IMR-90 (cell line): ENCODE measurements at regions not wholly inside any gene's neighbourhood (a gene's known extent, or its start where the extent isn't known, plus 50 kb on each side); places are given as distances from the start of the nearest gene placed in this dataset.

Source experiments
- ATAC-seq: fragments of 200-7000 bp; cut with Tn5 transposase; 2 replicates; pipeline ENCODE4 v1.9.1; 2020; ENCODE audit warnings: low read depth, mild to moderate bottlenecking, moderate library complexity
- BruUV-seq: library from RNA; stranded (reverse); fragments of 400-500 nt; replicated peaks from 2 replicates; lab custom pipeline; 2021; lab: Mats Ljungman, UMichigan
- CTCF ChIA-PET: fragments of 300-600 bp; formaldehyde crosslinking; extraction: SDS; loops from one replicate; lab custom pipeline; 2021; ENCODE audit warnings: antibody characterized with exemption; lab: Yijun Ruan, JAX
- POLR2A ChIA-PET: fragments of 300-600 bp; sonication (Branson Sonifier 250); formaldehyde crosslinking; loops from one replicate; lab custom pipeline; 2022; ENCODE audit warnings: antibody characterized with exemption; ENCODE audit not compliant: unreplicated experiment; lab: Charles Lee
- DNase-seq: peaks from one replicate; pipeline ENCODE4 v3.0.0; 2013
- H2AFZ ChIP-seq: replicated peaks from 2 replicates; pipeline ENCODE3; 2013; ENCODE audit warnings: low read length, mild to moderate bottlenecking; ENCODE audit not compliant: poor library complexity
- H2AK5ac ChIP-seq: 2 replicates; pipeline ENCODE4 v1.6.1; 2013; ENCODE audit warnings: low read depth, low read length, inconsistent platforms
- H2AK9ac ChIP-seq: replicated peaks from 2 replicates; pipeline ENCODE3; 2013; ENCODE audit warnings: mild to moderate bottlenecking, low read depth, low read length, moderate library complexity; ENCODE audit not compliant: poor library complexity
- H2BK120ac ChIP-seq: 2 replicates; pipeline ENCODE4 v1.6.1; 2013; ENCODE audit warnings: low read depth, low read length, inconsistent platforms
- H2BK15ac ChIP-seq: 3 replicates; pipeline ENCODE4 v1.6.1; 2013; ENCODE audit warnings: low read depth, low read length, inconsistent platforms
- H2BK20ac ChIP-seq: 2 replicates; pipeline ENCODE4 v1.6.1; 2013; ENCODE audit warnings: low read depth, mild to moderate bottlenecking, inconsistent platforms, low read length, moderate library complexity
- H2BK5ac ChIP-seq: 2 replicates; pipeline ENCODE4 v1.6.1; 2013; ENCODE audit warnings: mild to moderate bottlenecking, low read depth, low read length, inconsistent platforms; ENCODE audit not compliant: poor library complexity, severe bottlenecking
- H3K14ac ChIP-seq: replicated peaks from 2 replicates; pipeline ENCODE4 v1.6.1; 2013; ENCODE audit warnings: low read depth, low read length, inconsistent platforms
- H3K18ac ChIP-seq: 2 replicates; pipeline ENCODE4 v1.6.1; 2013; ENCODE audit warnings: low read depth, low read length, control low read depth
- H3K23ac ChIP-seq: 2 replicates; pipeline ENCODE4 v1.6.1; 2013; ENCODE audit warnings: low read depth, low read length, inconsistent platforms
- H3K27ac ChIP-seq: 2 replicates; pipeline ENCODE4 v1.5.1; 2013; ENCODE audit warnings: mild to moderate bottlenecking, control low read depth, low read length; ENCODE audit not compliant: insufficient read depth
- H3K27me3 ChIP-seq: 2 replicates; pipeline ENCODE4 v1.6.1; 2013; ENCODE audit warnings: low read length; ENCODE audit not compliant: control insufficient read depth, insufficient read depth
- H3K36me3 ChIP-seq: 2 replicates; pipeline ENCODE4 v1.6.1; 2013; ENCODE audit warnings: low read length, mixed read lengths; ENCODE audit not compliant: control insufficient read depth, insufficient read depth
- H3K4ac ChIP-seq: 2 replicates; pipeline ENCODE4 v1.6.1; 2013; ENCODE audit warnings: low read depth, low read length, inconsistent platforms
- H3K4me1 ChIP-seq: 2 replicates; pipeline ENCODE4 v1.6.1; 2013; ENCODE audit warnings: low read length, mixed read lengths; ENCODE audit not compliant: control insufficient read depth, insufficient read depth
- H3K4me2 ChIP-seq: 2 replicates; pipeline ENCODE4 v1.6.1; 2013; ENCODE audit warnings: low read depth, mild to moderate bottlenecking, control low read depth, low read length, moderate library complexity
- H3K4me3 ChIP-seq: 2 replicates; pipeline ENCODE4 v1.5.1; 2013; ENCODE audit warnings: low read depth, mild to moderate bottlenecking, control low read depth, low read length, moderate library complexity; ENCODE audit not compliant: insufficient read depth
- H3K56ac ChIP-seq: 2 replicates; pipeline ENCODE4 v1.6.1; 2013; ENCODE audit warnings: low read length, inconsistent platforms; ENCODE audit not compliant: insufficient read depth; ENCODE audit errors: extremely low read depth
- H3K79me1 ChIP-seq, 2 experiments: 2 replicates each; pipeline ENCODE4 v1.6.1; 2013; ENCODE audit warnings: low read length in 2 of 2, inconsistent platforms in 1 of 2, low read depth in 1 of 2
- H3K9ac ChIP-seq: 2 replicates; pipeline ENCODE4 v1.6.1; 2013; ENCODE audit warnings: low read depth, low read length, control low read depth
- H3K9me1 ChIP-seq: 2 replicates; pipeline ENCODE4 v1.6.1; 2013; ENCODE audit warnings: low read length, inconsistent platforms; ENCODE audit not compliant: insufficient read depth
- H3K9me3 ChIP-seq: 2 replicates; pipeline ENCODE4 v1.6.1; 2013; ENCODE audit warnings: low read length; ENCODE audit not compliant: control insufficient read depth, insufficient read depth
- H4K20me1 ChIP-seq: 2 replicates; pipeline ENCODE4 v1.6.1; 2013; ENCODE audit warnings: low read length, inconsistent platforms; ENCODE audit not compliant: insufficient read depth
- H4K5ac ChIP-seq: 2 replicates; pipeline ENCODE4 v1.6.1; 2013; ENCODE audit warnings: mild to moderate bottlenecking, low read depth, low read length, control low read depth
- H4K8ac ChIP-seq, 2 experiments: 2 replicates each; pipeline ENCODE4 v1.6.1; 2013; ENCODE audit warnings: low read depth in 2 of 2, low read length in 2 of 2, control low read depth in 1 of 2, inconsistent platforms in 1 of 2
- H4K91ac ChIP-seq: 2 replicates; pipeline ENCODE4 v1.6.1; 2013; ENCODE audit warnings: low read depth, low read length, inconsistent platforms; ENCODE audit not compliant: insufficient read depth
- BHLHE40 ChIP-seq: fragments of 150-350 bp; IDR thresholded peaks from 2 replicates; pipeline ENCODE4 v1.6.1; 2016; ENCODE audit warnings: mild to moderate bottlenecking, low read depth, low read length
- CHD1 ChIP-seq: IDR thresholded peaks from 2 replicates; pipeline ENCODE4 v1.6.1; 2012; ENCODE audit warnings: low read depth, low read length, improper control_type of control experiment
- FOS ChIP-seq: fragments of 150-350 bp; IDR thresholded peaks from 2 replicates; pipeline ENCODE4 v1.6.1; 2016; ENCODE audit warnings: low read depth, low read length
- MAFK ChIP-seq: IDR thresholded peaks from 2 replicates; pipeline ENCODE4 v1.6.1; 2012; ENCODE audit warnings: low read depth, low read length, improper control_type of control experiment
- MAZ ChIP-seq: IDR thresholded peaks from 2 replicates; pipeline ENCODE4 v1.6.1; 2012; ENCODE audit warnings: low read depth, mild to moderate bottlenecking, low read length, improper control_type of control experiment, moderate library complexity, borderline replicate concordance
- NFE2L2 ChIP-seq: fragments of 150-350 bp; IDR thresholded peaks from 2 replicates; pipeline ENCODE4 v1.6.1; 2016; ENCODE audit warnings: low read depth, mild to moderate bottlenecking, low read length
- POLR2A ChIP-seq: IDR thresholded peaks from 2 replicates; pipeline ENCODE4 v1.6.1; 2012; ENCODE audit warnings: mild to moderate bottlenecking, low read depth, low read length
- RFX5 ChIP-seq: IDR thresholded peaks from 2 replicates; pipeline ENCODE4 v1.8.0; 2012; ENCODE audit warnings: low read depth, mild to moderate bottlenecking, low read length, moderate library complexity
- WGBS, 2 experiments: methylation state at CpG; one replicate each; pipeline versions ENCODE4 v1.1.5 to v1.1.7; 2013; ENCODE audit warnings: missing lambda C conversion rate in 2 of 2; ENCODE audit not compliant: insufficient read length in 1 of 2; ENCODE audit errors: extremely low coverage in 2 of 2; 5-methylcytosine and 5-hydroxymethylcytosine counted together
- dilution Hi-C: fragments of 300-500 bp; cut with HindIII; formaldehyde crosslinking; loops from one replicate; pipeline ENCODE4 v1.14.3; 2018; ENCODE audit warnings: low sequenced_read_pairs; ENCODE audit not compliant: unreplicated experiment
- in situ Hi-C: fragments of 300-500 bp; cut with MboI; formaldehyde crosslinking; loops from 3 replicates; pipeline ENCODE4 v1.14.3; 2019; ENCODE audit warnings: low sequenced_read_pairs, inconsistent platforms, mixed read lengths
- intact Hi-C: fragments of 100-400 bp; cut with micrococcal nuclease; formaldehyde crosslinking; loops from 2 replicates; pipeline ENCODE4 v1.10.0; 2022
- TF ChIP-seq, protein P1 (sequence below): fragments of 150-350 bp; IDR thresholded peaks from 2 replicates; pipeline ENCODE4 v1.6.1; 2017; ENCODE audit warnings: mild to moderate bottlenecking, antibody characterized with exemption, low read length, low read depth

DNA sequence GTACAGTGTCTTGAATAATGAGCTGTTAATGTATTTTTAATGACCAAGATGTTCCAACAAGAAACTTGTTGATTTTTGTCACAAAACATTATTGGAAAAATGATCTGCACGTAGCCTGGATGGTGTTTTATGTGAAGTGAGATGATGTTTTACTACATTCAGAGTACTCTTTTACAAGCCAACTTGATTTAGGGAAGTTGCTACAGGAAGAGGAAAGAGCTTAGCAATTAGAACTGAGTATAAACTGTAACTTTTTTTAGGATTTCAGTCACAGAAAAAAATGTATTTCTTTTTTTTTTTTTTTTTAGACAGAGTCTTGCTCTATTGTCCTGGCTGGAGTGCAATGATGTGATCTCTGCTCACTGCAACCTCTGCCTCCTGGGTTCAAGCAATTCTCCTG lies 113.6 kb upstream of the ADRA1B start:
- CTCF ChIA-PET: interaction anchor here (1.0 kb wide), 1 partner anchor 54 kb away, joined by 3 read pairs; no protein-coding TSS in a partner anchor
- intact Hi-C loops: no loop called here
- no TSS peak for BruUV-seq

More for the DNA sequence above, 113.6 kb upstream of the ADRA1B start:
- H3K4ac ChIP-seq: no peak overlapping the region
- H3K4me3 ChIP-seq: no peak overlapping the region
- POLR2A ChIA-PET: no interaction called here
- H3K14ac ChIP-seq: no peak overlapping the region
- H4K91ac ChIP-seq: no peak overlapping the region
- H3K79me1 ChIP-seq: no peaks in the 10 kb centered on the region
- no peak overlapping the region for H2AK9ac ChIP-seq
- TF ChIP-seq BHLHE40 (no peak), MAFK (no peak), CHD1 (no peak), FOS (no peak), POLR2A (no peak), RFX5 (no peak), MAZ (no peak), NFE2L2 (no peak)
- TF ChIP-seq, protein P1, sequence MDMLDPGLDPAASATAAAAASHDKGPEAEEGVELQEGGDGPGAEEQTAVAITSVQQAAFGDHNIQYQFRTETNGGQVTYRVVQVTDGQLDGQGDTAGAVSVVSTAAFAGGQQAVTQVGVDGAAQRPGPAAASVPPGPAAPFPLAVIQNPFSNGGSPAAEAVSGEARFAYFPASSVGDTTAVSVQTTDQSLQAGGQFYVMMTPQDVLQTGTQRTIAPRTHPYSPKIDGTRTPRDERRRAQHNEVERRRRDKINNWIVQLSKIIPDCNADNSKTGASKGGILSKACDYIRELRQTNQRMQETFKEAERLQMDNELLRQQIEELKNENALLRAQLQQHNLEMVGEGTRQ: no peak
- no peak overlapping the region for H3K23ac ChIP-seq
- no peak overlapping the region for H3K9ac ChIP-seq
- no peak overlapping the region for H2AK5ac ChIP-seq
- no peaks in the 10 kb centered on the region for H4K20me1 ChIP-seq
- dilution Hi-C loops (no loop called here), in situ Hi-C loops (no loop called here)
- no peak overlapping the region for H4K8ac ChIP-seq
- H3K9me3 ChIP-seq: no peaks in the 10 kb centered on the region
- H2BK120ac ChIP-seq: no peak overlapping the region
- no peak overlapping the region for H3K56ac ChIP-seq
- H3K27ac ChIP-seq: no peak overlapping the region
- no peak overlapping the region for H2AFZ ChIP-seq
- no peak for ATAC-seq
- H4K5ac ChIP-seq: no peak overlapping the region
- WGBS, 2 experiments: no CpG with 5 or more reads among the region's 1 CpG
- H3K4me2 ChIP-seq: no peak overlapping the region
- no peak overlapping the region for H2BK15ac ChIP-seq
- no peaks in the 10 kb centered on the region for H3K36me3 ChIP-seq
- DNase-seq: no peak
- H2BK20ac ChIP-seq: no peak overlapping the region
- no peak overlapping the region for H2BK5ac ChIP-seq
- H3K18ac ChIP-seq: no peak overlapping the region
- no peaks in the 10 kb centered on the region; the same call in 1 of the 2 replicates for H3K4me1 ChIP-seq
- H3K27me3 ChIP-seq: peaks cover 3% of the 10 kb centered on the region; the same call in 1 of the 2 replicates
- no peaks in the 10 kb centered on the region for H3K9me1 ChIP-seq
